ENCODE measurements at regions not wholly inside any gene's neighbourhood (a gene's known extent, or its start where the extent isn't known, plus 50 kb on each side); places are given as distances from the start of the nearest gene placed in this dataset.

DNA sequence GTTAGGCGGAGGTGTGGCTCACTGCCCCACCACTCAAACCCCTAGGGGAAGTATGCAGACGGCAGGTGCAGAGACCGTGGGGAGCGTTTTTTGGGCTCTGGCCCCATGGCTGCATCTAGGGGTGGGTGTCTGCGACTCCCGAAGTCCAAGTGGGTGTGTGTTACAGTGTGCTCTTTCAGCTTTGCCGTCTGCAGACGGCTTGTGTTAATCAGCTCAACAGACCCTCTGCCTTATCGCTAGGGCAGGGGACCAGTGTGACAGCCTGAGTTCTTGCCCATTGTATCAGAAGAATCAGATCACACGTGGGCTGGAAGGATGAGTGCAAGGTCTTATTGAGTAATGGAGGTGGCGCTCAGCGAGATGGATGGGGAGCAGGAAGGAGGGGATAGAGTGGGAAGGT lies 162.8 kb downstream of the ENC1 start:
- Histone ChIP-seq H3K27me3 (ENCODE audit: control insufficient read depth, insufficient read depth, low read length) (peaks cover 2% of the 10 kb centered on the region), H3K4me3 (ENCODE audit: low read depth, low read length) (no peak overlapping the region), H3K9me3 (ENCODE audit: control insufficient read depth, insufficient read depth, low read length) (no peaks in the 10 kb centered on the region), H3K27ac (ENCODE audit: low read depth, low read length) (no peak overlapping the region)
- TF ChIP-seq, protein P1, sequence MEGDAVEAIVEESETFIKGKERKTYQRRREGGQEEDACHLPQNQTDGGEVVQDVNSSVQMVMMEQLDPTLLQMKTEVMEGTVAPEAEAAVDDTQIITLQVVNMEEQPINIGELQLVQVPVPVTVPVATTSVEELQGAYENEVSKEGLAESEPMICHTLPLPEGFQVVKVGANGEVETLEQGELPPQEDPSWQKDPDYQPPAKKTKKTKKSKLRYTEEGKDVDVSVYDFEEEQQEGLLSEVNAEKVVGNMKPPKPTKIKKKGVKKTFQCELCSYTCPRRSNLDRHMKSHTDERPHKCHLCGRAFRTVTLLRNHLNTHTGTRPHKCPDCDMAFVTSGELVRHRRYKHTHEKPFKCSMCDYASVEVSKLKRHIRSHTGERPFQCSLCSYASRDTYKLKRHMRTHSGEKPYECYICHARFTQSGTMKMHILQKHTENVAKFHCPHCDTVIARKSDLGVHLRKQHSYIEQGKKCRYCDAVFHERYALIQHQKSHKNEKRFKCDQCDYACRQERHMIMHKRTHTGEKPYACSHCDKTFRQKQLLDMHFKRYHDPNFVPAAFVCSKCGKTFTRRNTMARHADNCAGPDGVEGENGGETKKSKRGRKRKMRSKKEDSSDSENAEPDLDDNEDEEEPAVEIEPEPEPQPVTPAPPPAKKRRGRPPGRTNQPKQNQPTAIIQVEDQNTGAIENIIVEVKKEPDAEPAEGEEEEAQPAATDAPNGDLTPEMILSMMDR (IDR thresholded peaks at IDR 0.05; ENCODE audit: low read depth, low read length), result no peak
- no peak for DNase-seq (ENCODE audit: low read depth, low spot score)
- ChIA-PET CTCF (no interaction called here), POLR2A (no interaction called here)

DNA sequence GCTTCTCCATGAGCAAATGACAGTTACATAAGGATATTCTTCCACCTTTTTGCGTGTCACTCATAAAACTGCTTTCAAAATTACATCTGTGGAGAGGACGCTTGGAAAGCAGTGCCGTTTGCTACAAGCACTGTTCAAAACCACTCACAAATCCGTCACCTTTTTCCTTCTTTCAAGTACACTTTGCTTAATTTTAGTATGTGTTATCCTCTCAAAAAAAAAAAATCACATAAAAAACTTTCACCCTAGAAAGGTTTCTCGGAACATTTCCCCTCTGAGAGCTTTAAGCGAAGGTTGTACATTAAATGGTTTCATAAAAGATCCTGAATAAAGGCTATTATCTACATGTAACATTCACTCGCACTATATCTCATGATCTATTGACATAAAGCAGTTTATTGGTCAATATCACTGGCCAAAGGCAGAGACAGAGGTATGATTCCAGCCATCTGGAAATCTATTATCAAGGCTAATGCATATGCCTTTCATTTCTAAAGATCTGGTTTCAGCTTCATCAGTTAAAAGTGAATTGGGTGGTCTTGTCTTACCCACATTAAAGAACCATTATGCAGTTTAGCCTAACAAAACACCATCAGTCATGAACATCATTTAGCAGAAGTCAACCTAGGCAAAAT lies 163.6 kb downstream of the ENC1 start:
- H3K4me3 ChIP-seq (ENCODE audit: low read depth, low read length), result no peak overlapping the region
- POLR2A ChIA-PET, result no interaction called here
- TF ChIP-seq, protein P1 (IDR thresholded peaks at IDR 0.05; ENCODE audit: low read depth, low read length), result no peak

DNA sequence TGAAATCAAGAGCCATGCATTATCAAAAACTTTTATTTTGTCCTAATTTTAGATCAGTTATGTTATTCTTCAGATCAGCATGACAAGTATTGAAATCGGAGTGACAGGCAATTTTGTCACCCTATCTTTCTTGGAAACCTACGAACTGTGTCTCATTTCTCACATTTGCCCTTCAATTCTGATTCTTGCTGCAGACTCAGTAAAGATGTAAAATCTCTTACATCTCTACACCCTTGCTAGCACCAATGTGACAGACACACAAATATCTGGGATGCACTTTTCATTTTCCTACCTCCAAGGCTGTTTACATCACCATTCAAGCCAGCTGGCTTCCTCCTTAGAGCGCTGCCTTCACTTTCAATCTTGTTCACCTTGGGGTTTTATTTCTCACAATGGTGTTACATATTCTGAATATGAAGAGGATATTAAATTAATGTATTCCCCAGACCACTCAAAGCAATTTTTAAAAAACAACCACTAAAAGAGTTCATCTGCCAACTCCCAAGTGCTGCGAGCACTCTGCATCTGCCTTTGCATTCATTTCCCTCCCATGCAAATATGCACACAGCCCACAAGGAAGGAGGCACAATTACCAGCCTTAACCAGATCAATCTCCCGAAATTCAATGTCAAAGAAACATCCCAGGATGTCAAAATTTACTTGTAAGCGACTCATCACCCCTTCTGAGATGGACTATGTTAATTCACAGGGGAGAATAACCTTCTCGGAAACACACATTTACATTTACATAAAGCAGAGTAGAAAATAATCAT lies 164.3 kb downstream of the ENC1 start:
- ChIA-PET POLR2A (no interaction called here), CTCF (interaction anchor here (0.6 kb wide), 1 partner anchor 431 kb away, joined by 4 read pairs; no protein-coding TSS in a partner anchor)
- no peak overlapping the region for H3K4me3 ChIP-seq (ENCODE audit: low read depth, low read length)
- DNase-seq (ENCODE audit: low read depth, low spot score), result no peak
- TF ChIP-seq, protein P1 (IDR thresholded peaks at IDR 0.05; ENCODE audit: low read depth, low read length), result no peak
- no peaks in the 10 kb centered on the region for H3K9me3 ChIP-seq (ENCODE audit: control insufficient read depth, insufficient read depth, low read length)
- H3K27ac ChIP-seq (ENCODE audit: low read depth, low read length), result no peak overlapping the region
- H3K27me3 ChIP-seq (ENCODE audit: control insufficient read depth, insufficient read depth, low read length), result peaks cover 2% of the 10 kb centered on the region

More for the DNA sequence above, 163.6 kb downstream of the ENC1 start:
- Histone ChIP-seq H3K27ac (ENCODE audit: low read depth, low read length) (no peak overlapping the region), H3K27me3 (ENCODE audit: control insufficient read depth, insufficient read depth, low read length) (peaks cover 2% of the 10 kb centered on the region), H3K9me3 (ENCODE audit: control insufficient read depth, insufficient read depth, low read length) (no peaks in the 10 kb centered on the region)
- CTCF ChIA-PET, result interaction anchor here (0.6 kb wide), 1 partner anchor 432 kb away, joined by 4 read pairs; no protein-coding TSS in a partner anchor
- DNase-seq (ENCODE audit: low read depth, low spot score), result no peak

DNA sequence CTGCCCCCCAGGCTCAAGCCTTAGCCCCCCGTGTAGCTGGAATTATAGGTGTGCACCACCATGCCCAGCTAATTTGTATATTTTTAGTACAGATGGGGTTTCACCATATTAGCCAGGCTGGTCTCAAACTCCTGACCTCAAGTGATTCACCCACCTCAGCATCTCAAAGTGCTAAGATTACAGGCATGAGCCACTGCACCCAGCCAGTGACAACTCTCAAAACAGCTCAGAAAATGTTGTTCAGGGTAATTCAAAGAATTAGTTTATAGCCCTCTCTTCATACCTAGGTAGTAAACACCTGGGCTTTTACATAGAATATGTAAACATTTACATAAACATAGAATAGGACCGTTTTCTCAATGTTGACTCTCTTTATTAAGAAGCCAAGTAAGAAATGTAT lies 168.7 kb downstream of the ENC1 start:
- no peak for DNase-seq (ENCODE audit: low read depth, low spot score)
- Histone ChIP-seq H3K4me3 (ENCODE audit: low read depth, low read length) (no peak overlapping the region), H3K9me3 (ENCODE audit: control insufficient read depth, insufficient read depth, low read length) (no peaks in the 10 kb centered on the region), H3K27ac (ENCODE audit: low read depth, low read length) (no peak overlapping the region), H3K27me3 (ENCODE audit: control insufficient read depth, insufficient read depth, low read length) (no peaks in the 10 kb centered on the region)
- TF ChIP-seq, protein P1 (IDR thresholded peaks at IDR 0.05; ENCODE audit: low read depth, low read length), result no peak
- ChIA-PET POLR2A (no interaction called here), CTCF (no interaction called here)
